GM18909 (cell line): ENCODE measurements at regions not wholly inside any gene's neighbourhood (a gene's known extent, or its start where the extent isn't known, plus 50 kb on each side); places are given as distances from the start of the nearest gene placed in this dataset.

Source experiments
- ATAC-seq: cut with Tn5 transposase; IDR thresholded peaks from one replicate; pipeline ENCODE4 v1.9.1; 2021; ENCODE audit warnings: mild to moderate bottlenecking; ENCODE audit not compliant: unreplicated experiment, poor library complexity

- ATAC-seq = no peak
These were observed 122.4 kb upstream of the MSX2 start for GRCh38 chr5:174601946-174602345.

GRCh38 chr5:174606153-174606552 lies 118.2 kb upstream of the MSX2 start:
- ATAC-seq = no peak

- no peak for ATAC-seq
These were observed 117.7 kb upstream of the MSX2 start for GRCh38 chr5:174606646-174607045.

GRCh38 chr5:174607205-174607604 lies 117.2 kb upstream of the MSX2 start:
- no peak for ATAC-seq

GRCh38 chr5:174607916-174608315 lies 116.5 kb upstream of the MSX2 start:
- no peak for ATAC-seq

- ATAC-seq = peak; percentile 52
These were observed 115.7 kb upstream of the MSX2 start for GRCh38 chr5:174608631-174609097.

- no peak for ATAC-seq
These were observed 115.3 kb upstream of the MSX2 start for GRCh38 chr5:174609116-174609515.

- no peak for ATAC-seq
These were observed 113.4 kb upstream of the MSX2 start for GRCh38 chr5:174610968-174611367.

- ATAC-seq = no peak
These were observed 111.7 kb upstream of the MSX2 start for GRCh38 chr5:174612686-174613085.

GRCh38 chr5:174614500-174615135 lies 109.8 kb upstream of the MSX2 start:
- ATAC-seq = no peak

GRCh38 chr5:174616036-174616435 lies 108.3 kb upstream of the MSX2 start:
- ATAC-seq = no peak

- no peak for ATAC-seq
These were observed 107.1 kb upstream of the MSX2 start for GRCh38 chr5:174617285-174617684.

- ATAC-seq = no peak
These were observed 106.5 kb upstream of the MSX2 start for GRCh38 chr5:174617910-174618309.

GRCh38 chr5:174618589-174618988 lies 105.8 kb upstream of the MSX2 start:
- ATAC-seq = no peak

GRCh38 chr5:174622067-174622466 lies 102.3 kb upstream of the MSX2 start:
- no peak for ATAC-seq

- ATAC-seq = no peak
These were observed 101.4 kb upstream of the MSX2 start for GRCh38 chr5:174623018-174623417.

- ATAC-seq = no peak
These were observed 100.9 kb upstream of the MSX2 start for GRCh38 chr5:174623433-174624019.

GRCh38 chr5:174624733-174625522 lies 99.5 kb upstream of the MSX2 start:
- ATAC-seq = no peak

GRCh38 chr5:174625591-174626350 lies 98.6 kb upstream of the MSX2 start:
- ATAC-seq = no peak

- no peak for ATAC-seq
These were observed 97.9 kb upstream of the MSX2 start for GRCh38 chr5:174626369-174626920.
